ENCODE measurements at regions not wholly inside any gene's neighbourhood (a gene's known extent, or its start where the extent isn't known, plus 50 kb on each side); places are given as distances from the start of the nearest gene placed in this dataset.

- H2AFZ ChIP-seq (ENCODE audit: low read depth, low read length, severe bottlenecking), result no peak overlapping the region
- H3K4me2 ChIP-seq (ENCODE audit: low read depth, low read length, poor library complexity, severe bottlenecking), result no peak overlapping the region
- TF ChIP-seq EZH2phosphoT487 (conservative IDR thresholded peaks at IDR 0.05; ENCODE audit: low read length) (no peak), CTCF (IDR thresholded peaks at IDR 0.05; ENCODE audit: insufficient read depth, low read length, poor library complexity, severe bottlenecking) (no peak)
- H3K27ac ChIP-seq (ENCODE audit: low read depth, low read length), result no peak overlapping the region
- H3K79me2 ChIP-seq (ENCODE audit: insufficient read depth, low read length), result no peaks in the 10 kb centered on the region
- H3K4me3 ChIP-seq (ENCODE audit: insufficient read depth, low read length, poor library complexity, severe bottlenecking), result no peak overlapping the region
- H3K9me3 ChIP-seq (ENCODE audit: insufficient read depth, low read length), result no peaks in the 10 kb centered on the region
- H3F3A ChIP-seq (ENCODE audit: insufficient read depth), result no peaks in the 10 kb centered on the region
- no peak overlapping the region for H3K9ac ChIP-seq (ENCODE audit: low read length)
- no peaks in the 10 kb centered on the region for H4K20me1 ChIP-seq (ENCODE audit: low read depth, low read length)
- no peaks in the 10 kb centered on the region for H3K9me2 ChIP-seq (replicated peaks; ENCODE audit: insufficient read depth, low read length)
- H3K27me3 ChIP-seq (ENCODE audit: low read length), result no peaks in the 10 kb centered on the region
- H3K36me3 ChIP-seq (ENCODE audit: low read length), result no peaks in the 10 kb centered on the region
Observed at GRCh38 chr1:81430236-81430938, 370.3 kb upstream of the ADGRL2 start.

DNA sequence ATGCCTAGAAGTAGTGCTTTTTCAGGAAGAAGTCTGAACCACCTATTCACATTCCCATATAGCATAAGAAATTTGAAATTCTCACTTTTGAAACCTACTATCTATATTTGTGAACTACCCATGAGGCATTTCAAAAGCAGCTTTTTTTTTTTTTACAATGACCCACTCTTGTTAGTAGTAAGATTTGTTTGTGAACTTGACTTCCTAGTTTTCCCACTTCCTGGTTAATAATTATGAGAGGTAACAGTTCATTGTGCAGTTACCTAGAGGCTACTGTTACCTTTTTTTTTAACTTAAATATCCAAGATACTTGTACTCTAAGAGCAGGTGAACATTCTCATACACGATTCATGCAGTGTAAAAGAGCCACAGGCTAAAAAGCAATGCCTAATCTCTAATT lies 371.7 kb upstream of the ADGRL2 start:
- Histone ChIP-seq H2AFZ (ENCODE audit: low read depth, low read length, severe bottlenecking) (no peak overlapping the region), H3K9me2 (replicated peaks; ENCODE audit: insufficient read depth, low read length) (no peaks in the 10 kb centered on the region), H3K9ac (ENCODE audit: low read length) (no peak overlapping the region), H3K79me2 (ENCODE audit: insufficient read depth, low read length) (no peaks in the 10 kb centered on the region), H3K4me3 (ENCODE audit: insufficient read depth, low read length, poor library complexity, severe bottlenecking) (no peak overlapping the region), H3K27me3 (ENCODE audit: low read length) (no peaks in the 10 kb centered on the region), H3K27ac (ENCODE audit: low read depth, low read length) (no peak overlapping the region), H3K36me3 (ENCODE audit: low read length) (no peaks in the 10 kb centered on the region), H3K4me2 (ENCODE audit: low read depth, low read length, poor library complexity, severe bottlenecking) (no peak overlapping the region), H4K20me1 (ENCODE audit: low read depth, low read length) (no peaks in the 10 kb centered on the region), H3F3A (ENCODE audit: insufficient read depth) (no peaks in the 10 kb centered on the region), H3K9me3 (ENCODE audit: insufficient read depth, low read length) (no peaks in the 10 kb centered on the region)
- TF ChIP-seq CTCF (IDR thresholded peaks at IDR 0.05; ENCODE audit: insufficient read depth, low read length, poor library complexity, severe bottlenecking), result no peak
- no peak for TF ChIP-seq EZH2phosphoT487 (conservative IDR thresholded peaks at IDR 0.05; ENCODE audit: low read length)

DNA sequence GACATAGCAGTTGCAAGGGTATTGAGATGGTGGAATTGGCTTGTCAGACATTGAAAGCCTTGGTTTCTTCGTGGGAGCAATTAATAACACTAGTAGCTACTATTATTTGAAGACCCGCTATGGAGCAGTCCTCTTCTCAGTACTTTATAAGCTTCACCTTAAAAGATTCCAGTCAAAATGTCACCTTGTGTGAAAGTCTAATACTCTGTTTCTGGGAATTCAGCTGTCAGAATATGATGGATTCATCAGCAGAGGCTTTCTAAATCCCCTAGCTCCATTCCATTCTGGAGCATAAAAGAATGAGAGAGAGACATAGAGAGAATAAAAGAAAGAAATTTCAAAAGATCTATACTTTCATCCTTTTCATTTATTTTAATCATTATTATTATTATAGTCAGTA lies 375.9 kb upstream of the ADGRL2 start:
- Histone ChIP-seq H3K27me3 (ENCODE audit: low read length) (no peaks in the 10 kb centered on the region), H3K4me3 (ENCODE audit: insufficient read depth, low read length, poor library complexity, severe bottlenecking) (no peak overlapping the region), H3K27ac (ENCODE audit: low read depth, low read length) (no peak overlapping the region), H3K4me2 (ENCODE audit: low read depth, low read length, poor library complexity, severe bottlenecking) (no peak overlapping the region), H4K20me1 (ENCODE audit: low read depth, low read length) (no peaks in the 10 kb centered on the region), H2AFZ (ENCODE audit: low read depth, low read length, severe bottlenecking) (no peak overlapping the region), H3K9me2 (replicated peaks; ENCODE audit: insufficient read depth, low read length) (no peaks in the 10 kb centered on the region), H3F3A (ENCODE audit: insufficient read depth) (no peaks in the 10 kb centered on the region), H3K9ac (ENCODE audit: low read length) (no peak overlapping the region), H3K36me3 (ENCODE audit: low read length) (no peaks in the 10 kb centered on the region), H3K9me3 (ENCODE audit: insufficient read depth, low read length) (no peaks in the 10 kb centered on the region), H3K79me2 (ENCODE audit: insufficient read depth, low read length) (no peaks in the 10 kb centered on the region)
- TF ChIP-seq CTCF (IDR thresholded peaks at IDR 0.05; ENCODE audit: insufficient read depth, low read length, poor library complexity, severe bottlenecking), result no peak

All from SU-DHL-6 (cell line).